Ascending aorta (tissue), 2 donors: ENCODE measurements at regions not wholly inside any gene's neighbourhood (a gene's known extent, or its start where the extent isn't known, plus 50 kb on each side); places are given as distances from the start of the nearest gene placed in this dataset.
A peak's percentile ranks its signal among the peaks of the same experiment; 100 is the strongest.

ENCODE experiments used
- DNase-seq, 2 donors: peaks; one replicate each; pipeline ENCODE4 v3.0.0-alpha.2; 2019; ENCODE audit warnings: low spot score in 2 of 2
- H3K27ac ChIP-seq, 2 donors: fragments of 200-600 bp; sonication (generic); one replicate each; pipeline ENCODE4 v1.5.1; 2016 to 2017; ENCODE audit warnings: mild to moderate bottlenecking in 1 of 2
- H3K27me3 ChIP-seq: fragments of 200-600 bp; sonication (generic); one replicate; pipeline ENCODE4 v1.5.1; 2017
- H3K36me3 ChIP-seq, 2 donors: fragments of 200-600 bp; sonication (generic); one replicate each; pipeline ENCODE4 v1.5.1; 2016
- H3K4me1 ChIP-seq, 2 donors: fragments of 200-600 bp; sonication (generic); one replicate each; pipeline ENCODE4 v1.5.1; 2016 to 2017; ENCODE audit warnings: mild to moderate bottlenecking in 1 of 2
- H3K4me3 ChIP-seq, 2 donors: fragments of 200-600 bp; sonication (generic); one replicate each; pipeline ENCODE4 v1.5.1; 2016 to 2017; ENCODE audit warnings: mild to moderate bottlenecking in 1 of 2
- H3K9me3 ChIP-seq, 2 donors: fragments of 200-600 bp; sonication (generic); one replicate each; pipeline ENCODE4 v1.5.1; 2016
- CTCF ChIP-seq, 3 experiments: fragments of 200-600 bp in 2 of 3; fragments of 450-650 bp in 1 of 3; sonication (generic) in 2 of 3; IDR thresholded peaks; one replicate each; pipeline ENCODE4 v1.5.1; 2016 to 2019; ENCODE audit warnings: antibody characterized with exemption in 3 of 3, mild to moderate bottlenecking in 1 of 3, moderate library complexity in 1 of 3
- intact Hi-C: fragments of 100-400 bp; cut with DNase I; formaldehyde crosslinking; loops from one replicate; pipeline ENCODE4 v1.15.1; 2023

- Histone ChIP-seq H3K4me3 (no peak overlapping the region), H3K27me3 (no peaks in the 10 kb centered on the region), H3K9me3 (no peaks in the 10 kb centered on the region), H3K36me3 (no peaks in the 10 kb centered on the region), H3K27ac (no peak overlapping the region), H3K4me1 (peaks cover 0 to 17% of the 10 kb centered on the region in 2 donors)
- no peak for TF ChIP-seq CTCF (IDR thresholded peaks at IDR 0.05)
- DNase-seq: no peak
- intact Hi-C loops: no loop called here
Measured at GRCh38 chr2:150625741-150626140, 138.3 kb upstream of the RND3 start.

- Histone ChIP-seq H3K4me3 (no peak overlapping the region), H3K4me1 (peaks cover 0 to 20% of the 10 kb centered on the region in 2 donors), H3K27ac (no peak overlapping the region), H3K27me3 (no peaks in the 10 kb centered on the region), H3K36me3 (no peaks in the 10 kb centered on the region), H3K9me3 (no peaks in the 10 kb centered on the region)
- intact Hi-C loops: no loop called here
- no peak for TF ChIP-seq CTCF (IDR thresholded peaks at IDR 0.05)
- DNase-seq: no peak
Measured at GRCh38 chr2:150625303-150625702, 137.8 kb upstream of the RND3 start.

GRCh38 chr2:150624001-150624401, 136.5 kb upstream of the RND3 start:
- H3K4me1 ChIP-seq: peaks cover 0 to 27% of the 10 kb centered on the region in 2 donors
- no peaks in the 10 kb centered on the region for H3K36me3 ChIP-seq
- no peaks in the 10 kb centered on the region for H3K27me3 ChIP-seq
- intact Hi-C loops: no loop called here
- no peak overlapping the region for H3K4me3 ChIP-seq
- H3K27ac ChIP-seq: no peak overlapping the region
- DNase-seq: no peak
- TF ChIP-seq CTCF (IDR thresholded peaks at IDR 0.05): no peak
- no peaks in the 10 kb centered on the region for H3K9me3 ChIP-seq

DNA sequence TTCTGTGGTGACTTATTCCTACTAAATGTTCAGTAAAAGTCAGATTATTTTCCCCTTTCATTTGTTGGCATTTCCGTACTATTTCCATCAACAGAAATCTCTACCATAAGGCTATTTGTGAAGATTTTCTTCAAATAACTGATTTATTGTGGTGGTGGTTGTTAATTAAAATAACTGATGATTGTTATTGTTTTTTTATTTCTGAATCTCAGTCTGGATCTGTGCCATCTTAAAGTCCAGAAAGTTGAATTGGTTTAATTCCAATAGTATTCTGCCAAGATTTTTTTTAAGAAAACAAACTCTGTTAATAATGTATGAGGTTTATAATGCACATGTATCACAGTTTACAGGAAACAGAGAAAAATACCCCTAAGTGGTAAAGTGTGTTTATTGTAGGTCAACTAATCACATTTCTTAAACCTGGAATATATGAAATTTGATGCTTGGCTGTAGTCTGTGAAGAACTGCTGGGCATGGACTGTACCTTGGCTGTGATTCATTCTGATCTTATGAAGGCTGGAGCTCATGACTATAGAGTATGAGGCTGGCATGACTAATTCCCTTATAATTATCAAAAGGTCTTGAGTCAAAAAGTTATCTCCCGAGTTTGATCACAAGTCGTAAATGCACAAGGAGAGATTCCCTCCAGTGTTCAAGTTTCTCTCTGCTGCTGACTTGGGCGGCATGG, 134.2 kb upstream of the RND3 start:
- Histone ChIP-seq H3K4me1 (peaks cover 0 to 29% of the 10 kb centered on the region in 2 donors), H3K4me3 (no peak overlapping the region), H3K9me3 (no peaks in the 10 kb centered on the region), H3K36me3 (no peaks in the 10 kb centered on the region), H3K27me3 (no peaks in the 10 kb centered on the region), H3K27ac (peak overlapping the region; percentile 65 to 76)
- no peak for TF ChIP-seq CTCF (IDR thresholded peaks at IDR 0.05)
- DNase-seq: no peak
- intact Hi-C loops: no loop called here

- H3K36me3 ChIP-seq: no peaks in the 10 kb centered on the region
- no peak for DNase-seq
- intact Hi-C loops: no loop called here
- no peak for TF ChIP-seq CTCF (IDR thresholded peaks at IDR 0.05)
- no peaks in the 10 kb centered on the region for H3K27me3 ChIP-seq
- no peak overlapping the region for H3K4me3 ChIP-seq
- no peaks in the 10 kb centered on the region for H3K9me3 ChIP-seq
- peak overlapping the region; percentile 65 to 76 for H3K27ac ChIP-seq
- peaks cover 0 to 29% of the 10 kb centered on the region in 2 donors for H3K4me1 ChIP-seq
Measured at GRCh38 chr2:150620855-150621254, 133.4 kb upstream of the RND3 start.

DNA sequence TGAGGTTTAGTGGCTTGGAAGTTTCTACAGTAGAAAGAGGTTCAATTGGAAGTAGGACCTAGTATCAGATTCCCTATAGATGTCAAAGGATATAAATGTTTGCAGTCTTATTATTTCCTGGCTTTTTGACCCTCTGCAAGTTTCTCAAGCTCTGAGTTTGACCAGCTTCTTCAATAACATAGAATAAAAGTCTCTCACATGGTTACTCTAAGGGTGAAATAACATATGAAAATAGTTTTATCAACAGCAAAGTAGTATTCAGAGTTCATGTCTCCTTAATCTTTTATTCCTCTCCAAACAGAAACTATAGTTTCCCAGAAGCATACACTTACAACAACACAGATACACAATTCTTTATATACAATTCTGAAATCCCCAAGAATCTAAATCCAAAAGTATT, 132.9 kb upstream of the RND3 start:
- no peak for TF ChIP-seq CTCF (IDR thresholded peaks at IDR 0.05)
- Histone ChIP-seq H3K27ac (peak overlapping the region; percentile 65 to 76), H3K27me3 (no peaks in the 10 kb centered on the region), H3K4me3 (no peak overlapping the region), H3K4me1 (peaks cover 0 to 29% of the 10 kb centered on the region in 2 donors), H3K36me3 (no peaks in the 10 kb centered on the region), H3K9me3 (no peaks in the 10 kb centered on the region)
- intact Hi-C loops: no loop called here
- no peak for DNase-seq
